Activated B cell treated with CpG ODN at 0.5 μM for 24 hours (primary cell): ENCODE measurements at regions not wholly inside any gene's neighbourhood (a gene's known extent, or its start where the extent isn't known, plus 50 kb on each side); places are given as distances from the start of the nearest gene placed in this dataset.

Experiments used
- ATAC-seq: fragments of 200-7000 bp; cut with Tn5 transposase; one replicate; pipeline ENCODE4 v1.10.0; 2021; ENCODE audit warnings: low read depth, mild to moderate bottlenecking, moderate library complexity
- CTCF ChIA-PET: fragments of 350-600 bp; sonication (Branson Sonifier 250); formaldehyde crosslinking; loops from one replicate; lab custom pipeline; 2021; ENCODE audit warnings: antibody characterized with exemption; lab: Charles Lee
- POLR2A ChIA-PET: fragments of 350-600 bp; sonication (Branson Sonifier 250); formaldehyde crosslinking; loops from one replicate; lab custom pipeline; 2021; ENCODE audit warnings: antibody characterized with exemption; lab: Charles Lee
- DNase-seq: peaks from one replicate; pipeline ENCODE4 v3.0.0; 2022
- H3K27ac Mint-ChIP-seq: one replicate; pipeline ENCODE4 v1.8.0; 2020; ENCODE audit warnings: mixed read lengths
- H3K27me3 Mint-ChIP-seq: one replicate; pipeline ENCODE4 v1.8.0; 2021; ENCODE audit warnings: mixed read lengths
- H3K36me3 Mint-ChIP-seq: one replicate; pipeline ENCODE4 v1.8.0; 2021; ENCODE audit warnings: low read depth, mixed read lengths
- H3K4me1 Mint-ChIP-seq: one replicate; pipeline ENCODE4 v1.8.0; 2021; ENCODE audit warnings: mixed read lengths
- H3K4me3 Mint-ChIP-seq: one replicate; pipeline ENCODE4 v1.8.0; 2020; ENCODE audit warnings: mild to moderate bottlenecking, mixed read lengths
- H3K9me3 Mint-ChIP-seq: one replicate; pipeline ENCODE4 v1.8.0; 2020; ENCODE audit warnings: mixed read lengths
- intact Hi-C: fragments of 100-400 bp; cut with micrococcal nuclease; formaldehyde crosslinking; loops from one replicate; pipeline ENCODE4 v1.15.1; 2024
- TF ChIP-seq, protein P1 (sequence below): fragments of 200-600 bp; IDR thresholded peaks from one replicate; pipeline ENCODE4 v1.8.0; 2022; ENCODE audit warnings: antibody characterized with exemption, mild to moderate bottlenecking

DNA sequence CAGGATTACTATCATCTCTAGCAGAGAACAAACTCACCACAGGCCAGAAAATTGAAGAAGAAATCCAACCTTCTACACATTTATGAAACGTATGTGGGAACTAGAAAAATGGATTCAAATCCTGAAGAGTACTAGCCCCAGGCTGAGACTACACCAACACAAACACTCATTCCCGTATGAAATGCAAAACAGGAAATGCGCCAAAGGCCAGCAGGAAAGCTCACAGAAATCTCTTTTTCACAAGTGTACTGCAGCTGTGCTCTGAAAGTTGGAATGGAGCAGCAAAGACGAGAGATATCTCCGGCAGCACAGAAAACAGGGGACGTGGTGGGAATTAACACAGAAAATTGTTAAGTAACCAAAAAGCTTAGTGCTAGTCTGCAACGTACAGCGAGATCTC is 913.5 kb downstream of the TDRD15 start:
- Mint-ChIP-seq H3K4me1 (no peaks in the 10 kb centered on the region), H3K27ac (no peak overlapping the region), H3K9me3 (peaks cover under 1% of the 10 kb centered on the region), H3K4me3 (no peak overlapping the region), H3K36me3 (no peaks in the 10 kb centered on the region), H3K27me3 (no peaks in the 10 kb centered on the region)
- DNase-seq (no peak), ATAC-seq (no peak)
- intact Hi-C loops = no loop called here
- POLR2A ChIA-PET = no interaction called here
- CTCF ChIA-PET = no interaction called here
- TF ChIP-seq, protein P1, sequence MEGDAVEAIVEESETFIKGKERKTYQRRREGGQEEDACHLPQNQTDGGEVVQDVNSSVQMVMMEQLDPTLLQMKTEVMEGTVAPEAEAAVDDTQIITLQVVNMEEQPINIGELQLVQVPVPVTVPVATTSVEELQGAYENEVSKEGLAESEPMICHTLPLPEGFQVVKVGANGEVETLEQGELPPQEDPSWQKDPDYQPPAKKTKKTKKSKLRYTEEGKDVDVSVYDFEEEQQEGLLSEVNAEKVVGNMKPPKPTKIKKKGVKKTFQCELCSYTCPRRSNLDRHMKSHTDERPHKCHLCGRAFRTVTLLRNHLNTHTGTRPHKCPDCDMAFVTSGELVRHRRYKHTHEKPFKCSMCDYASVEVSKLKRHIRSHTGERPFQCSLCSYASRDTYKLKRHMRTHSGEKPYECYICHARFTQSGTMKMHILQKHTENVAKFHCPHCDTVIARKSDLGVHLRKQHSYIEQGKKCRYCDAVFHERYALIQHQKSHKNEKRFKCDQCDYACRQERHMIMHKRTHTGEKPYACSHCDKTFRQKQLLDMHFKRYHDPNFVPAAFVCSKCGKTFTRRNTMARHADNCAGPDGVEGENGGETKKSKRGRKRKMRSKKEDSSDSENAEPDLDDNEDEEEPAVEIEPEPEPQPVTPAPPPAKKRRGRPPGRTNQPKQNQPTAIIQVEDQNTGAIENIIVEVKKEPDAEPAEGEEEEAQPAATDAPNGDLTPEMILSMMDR = no peak

DNA sequence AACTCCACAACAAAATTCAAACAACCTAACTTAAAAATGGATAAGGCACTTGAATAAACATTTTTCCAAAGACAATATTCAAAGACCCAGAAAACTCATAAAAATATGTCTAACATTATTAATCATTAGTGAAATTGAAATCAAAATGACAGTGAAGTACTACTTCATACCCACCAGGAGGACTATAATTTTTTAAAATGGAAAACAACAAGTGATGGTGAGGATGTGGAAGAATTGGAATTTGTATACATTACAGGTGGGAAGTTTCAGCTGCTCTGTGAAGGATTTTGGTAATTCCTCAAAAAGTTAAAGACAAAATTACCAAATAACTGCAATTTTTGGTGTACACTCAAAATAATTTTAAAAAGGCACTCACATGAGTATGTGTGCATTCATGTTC is 920.0 kb downstream of the TDRD15 start:
- ATAC-seq = no peak
- H3K9me3 Mint-ChIP-seq = peaks cover 6% of the 10 kb centered on the region
- H3K36me3 Mint-ChIP-seq = no peaks in the 10 kb centered on the region
- no peak overlapping the region for H3K4me3 Mint-ChIP-seq
- no peak overlapping the region for H3K27ac Mint-ChIP-seq
- POLR2A ChIA-PET = no interaction called here
- DNase-seq = no peak
- TF ChIP-seq, protein P1 = no peak
- H3K27me3 Mint-ChIP-seq = no peaks in the 10 kb centered on the region
- H3K4me1 Mint-ChIP-seq = no peaks in the 10 kb centered on the region
- intact Hi-C loops = no loop called here
- CTCF ChIA-PET = no interaction called here

DNA sequence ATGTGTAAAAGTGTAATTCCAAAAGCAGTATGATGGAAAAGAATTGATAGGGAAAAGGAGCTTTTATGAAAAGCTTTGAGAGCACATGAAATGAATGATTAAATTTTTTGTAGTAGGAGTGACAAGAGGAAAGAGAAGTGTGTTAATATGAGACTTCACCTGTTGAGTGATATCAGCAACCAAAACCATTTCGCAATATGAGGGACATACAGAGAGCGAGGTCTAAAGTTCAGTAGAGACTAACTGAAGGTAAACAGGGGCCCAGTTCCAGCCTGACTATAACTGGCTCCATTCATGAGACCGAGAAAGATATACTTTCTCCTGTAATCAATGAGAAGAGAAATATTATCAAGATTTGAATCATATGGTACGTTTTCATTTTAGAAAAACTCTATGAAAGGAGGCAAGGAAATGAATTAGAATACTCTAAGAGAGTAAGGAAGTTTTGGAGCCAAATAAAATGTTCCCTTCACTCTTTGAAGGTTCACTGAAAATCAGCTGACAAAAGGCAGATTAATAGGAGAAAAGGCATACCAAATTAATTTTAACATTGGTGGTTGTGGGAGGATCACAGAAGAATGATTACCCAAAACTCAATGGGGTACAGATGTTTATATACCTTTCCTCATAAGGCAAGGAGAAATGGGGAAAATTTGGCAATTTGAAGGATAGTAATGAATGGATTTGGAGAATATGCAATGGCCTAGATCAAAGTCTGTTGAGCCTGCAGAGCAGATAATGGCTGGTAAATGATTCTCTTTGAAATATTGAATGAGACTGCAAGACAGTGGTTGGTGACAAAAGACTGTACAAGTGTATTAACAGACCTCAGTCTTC is 932.2 kb downstream of the TDRD15 start:
- Mint-ChIP-seq H3K4me1 (no peaks in the 10 kb centered on the region), H3K27me3 (no peaks in the 10 kb centered on the region), H3K9me3 (peaks cover 6% of the 10 kb centered on the region), H3K4me3 (no peak overlapping the region), H3K36me3 (no peaks in the 10 kb centered on the region), H3K27ac (no peak overlapping the region)
- intact Hi-C loops = no loop called here
- TF ChIP-seq, protein P1 = no peak
- DNase-seq (no peak), ATAC-seq (no peak)
- POLR2A ChIA-PET = no interaction called here
- CTCF ChIA-PET = no interaction called here

DNA sequence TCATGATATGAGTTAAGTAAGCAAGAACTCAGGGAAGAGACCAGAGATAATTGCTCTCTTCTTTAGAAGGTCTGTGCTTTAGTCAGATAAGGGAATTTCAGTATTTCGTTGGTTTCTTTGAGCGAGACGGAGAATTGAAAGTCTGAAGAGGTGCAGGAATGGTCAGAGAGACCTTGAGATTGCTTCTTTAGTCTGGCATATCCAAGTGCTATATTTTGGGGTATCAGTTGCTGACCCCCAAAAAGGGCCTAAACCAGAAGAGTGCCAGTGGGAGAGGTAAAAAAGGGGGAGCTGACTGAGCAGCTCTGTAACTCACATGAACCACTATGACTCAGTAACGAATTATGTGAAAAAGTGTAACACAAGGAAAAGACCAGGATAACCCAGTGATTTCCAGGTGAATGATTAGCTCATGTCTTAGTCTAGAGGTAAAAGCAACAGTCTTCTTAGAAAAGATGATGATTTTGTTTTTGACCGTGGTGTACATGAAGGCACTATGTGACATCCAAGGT is 932.9 kb downstream of the TDRD15 start:
- Mint-ChIP-seq H3K9me3 (peaks cover 2% of the 10 kb centered on the region), H3K4me3 (no peak overlapping the region), H3K27ac (no peak overlapping the region), H3K4me1 (no peaks in the 10 kb centered on the region), H3K36me3 (no peaks in the 10 kb centered on the region), H3K27me3 (no peaks in the 10 kb centered on the region)
- ATAC-seq = no peak
- intact Hi-C loops = no loop called here
- TF ChIP-seq, protein P1 = no peak
- CTCF ChIA-PET = no interaction called here
- no peak for DNase-seq
- POLR2A ChIA-PET = no interaction called here

DNA sequence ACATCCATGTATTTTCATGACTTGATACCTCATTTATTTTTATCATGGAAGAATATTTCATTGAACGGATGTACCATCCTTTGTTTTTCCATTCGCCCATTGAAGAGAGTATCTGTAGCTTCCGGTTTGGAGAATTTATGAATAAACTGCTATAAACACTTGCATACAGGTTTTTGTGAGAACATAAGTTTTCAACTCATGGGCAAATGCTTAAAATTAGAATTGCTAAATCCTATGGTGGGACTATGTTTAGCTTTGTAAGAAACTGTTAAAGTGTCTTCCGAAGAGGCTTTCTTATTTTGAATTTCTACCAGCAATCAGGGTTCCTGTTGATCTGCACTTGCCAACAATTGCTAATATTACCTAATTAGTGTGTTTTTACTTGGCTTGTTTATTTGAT is 938.9 kb downstream of the TDRD15 start:
- POLR2A ChIA-PET = no interaction called here
- intact Hi-C loops = no loop called here
- peaks cover 3% of the 10 kb centered on the region for H3K9me3 Mint-ChIP-seq
- ATAC-seq (no peak), DNase-seq (no peak)
- no peak overlapping the region for H3K4me3 Mint-ChIP-seq
- TF ChIP-seq, protein P1 = no peak
- H3K4me1 Mint-ChIP-seq = no peaks in the 10 kb centered on the region
- no peak overlapping the region for H3K27ac Mint-ChIP-seq
- CTCF ChIA-PET = no interaction called here
- no peaks in the 10 kb centered on the region for H3K36me3 Mint-ChIP-seq
- H3K27me3 Mint-ChIP-seq = no peaks in the 10 kb centered on the region
